Activated T-helper 1 cell treated with anti-CD3 and anti-CD28 coated beads, Interleukin-12 subunit alpha, Interleukin-12 subunit beta, Interleukin-2, Interleukin-4 antibody, amounts not matched to agents 30 ng/mL and 10 ng/mL and 1 ng/mL, durations not matched to agents 14 hours and 24 hours and 36 hours (primary cell): ENCODE measurements at regions not wholly inside any gene's neighbourhood (a gene's known extent, or its start where the extent isn't known, plus 50 kb on each side); places are given as distances from the start of the nearest gene placed in this dataset.
"Not testable (repeated sequence)": the region's sequence is repeated elsewhere in the genome, so short reads cannot be mapped to it uniquely, and the experiment has no call there.

Experiments used
- DNase-seq: peaks from one replicate; pipeline ENCODE4 v3.0.0; 2021; ENCODE audit warnings: low spot score
- H3K27ac Mint-ChIP-seq: one replicate; pipeline ENCODE4 v1.8.0; 2021; ENCODE audit warnings: mild to moderate bottlenecking, mixed read lengths
- H3K27me3 Mint-ChIP-seq: one replicate; pipeline ENCODE4 v1.8.0; 2022; ENCODE audit warnings: mild to moderate bottlenecking, moderate library complexity, mixed read lengths; ENCODE audit not compliant: insufficient read depth
- H3K36me3 Mint-ChIP-seq: one replicate; pipeline ENCODE4 v1.8.0; 2021; ENCODE audit warnings: low read depth, mixed read lengths
- H3K4me1 Mint-ChIP-seq: one replicate; pipeline ENCODE4 v1.8.0; 2021; ENCODE audit warnings: low read depth, mixed read lengths
- H3K4me3 Mint-ChIP-seq: one replicate; pipeline ENCODE4 v1.8.0; 2021; ENCODE audit warnings: mild to moderate bottlenecking, moderate library complexity, mixed read lengths
- H3K9me3 Mint-ChIP-seq: one replicate; pipeline ENCODE4 v1.8.0; 2021; ENCODE audit warnings: mixed read lengths
- intact Hi-C: fragments of 100-400 bp; cut with micrococcal nuclease; formaldehyde crosslinking; loops from one replicate; pipeline ENCODE4 v1.15.1; 2024

- H3K9me3 Mint-ChIP-seq: peaks cover 42% of the 10 kb centered on the region
- intact Hi-C loops: no loop called here
- H3K27ac Mint-ChIP-seq: no peak overlapping the region
Observed at GRCh38 chr17:22272363-22273146, 580.2 kb downstream of the KCNJ18 start.

DNA sequence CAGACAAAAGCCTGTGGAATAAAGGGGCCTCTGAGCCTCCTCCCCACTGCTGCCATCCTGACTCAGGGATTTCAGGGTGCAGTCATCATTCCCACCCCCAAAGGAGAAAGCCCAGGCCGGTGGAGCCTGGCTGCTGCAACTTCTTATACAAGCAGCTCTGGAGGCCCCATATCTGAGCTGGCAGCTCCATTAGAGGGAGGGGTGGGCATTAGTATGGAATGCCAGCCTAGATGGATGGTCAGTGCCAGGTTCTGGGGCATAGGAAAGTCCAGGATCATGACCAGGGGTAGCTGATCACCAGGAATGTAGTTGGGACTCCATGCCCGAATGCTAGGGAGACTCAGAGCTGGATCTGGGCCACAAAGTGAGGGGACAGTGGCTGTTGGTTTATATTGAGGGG, 581.0 kb downstream of the KCNJ18 start:
- H3K27me3 Mint-ChIP-seq: peaks cover 2% of the 10 kb centered on the region
- peaks cover 42% of the 10 kb centered on the region for H3K9me3 Mint-ChIP-seq
- no peaks in the 10 kb centered on the region for H3K36me3 Mint-ChIP-seq
- H3K27ac Mint-ChIP-seq: no peak overlapping the region
- no peak for DNase-seq
- H3K4me1 Mint-ChIP-seq: no peaks in the 10 kb centered on the region
- no peak overlapping the region for H3K4me3 Mint-ChIP-seq
- intact Hi-C loops: no loop called here

More at GRCh38 chr17:22272363-22273146, 580.2 kb downstream of the KCNJ18 start:
- Mint-ChIP-seq H3K4me3 (no peak overlapping the region), H3K4me1 (no peaks in the 10 kb centered on the region), H3K27me3 (peaks cover 2% of the 10 kb centered on the region), H3K36me3 (no peaks in the 10 kb centered on the region)
- no peak for DNase-seq

- intact Hi-C loops: no loop called here
Observed at GRCh38 chr17:22277595-22277994, 585.3 kb downstream of the KCNJ18 start.

GRCh38 chr17:22278302-22279275, 586.3 kb downstream of the KCNJ18 start:
- no peak overlapping the region for H3K4me3 Mint-ChIP-seq
- H3K27me3 Mint-ChIP-seq: no peaks in the 10 kb centered on the region
- DNase-seq: no peak
- H3K27ac Mint-ChIP-seq: no peak overlapping the region
- no peaks in the 10 kb centered on the region for H3K36me3 Mint-ChIP-seq
- no peaks in the 10 kb centered on the region for H3K4me1 Mint-ChIP-seq
- H3K9me3 Mint-ChIP-seq: peaks cover 38% of the 10 kb centered on the region
- intact Hi-C loops: no loop called here

More at GRCh38 chr17:22277595-22277994, 585.3 kb downstream of the KCNJ18 start:
- H3K4me3 Mint-ChIP-seq: no peak overlapping the region
- no peak for DNase-seq
- no peaks in the 10 kb centered on the region for H3K36me3 Mint-ChIP-seq
- no peaks in the 10 kb centered on the region for H3K27me3 Mint-ChIP-seq
- no peak overlapping the region for H3K27ac Mint-ChIP-seq
- peaks cover 29% of the 10 kb centered on the region for H3K9me3 Mint-ChIP-seq
- no peaks in the 10 kb centered on the region for H3K4me1 Mint-ChIP-seq

- Mint-ChIP-seq H3K4me3 (no peak overlapping the region), H3K4me1 (no peaks in the 10 kb centered on the region), H3K9me3 (peaks cover 13% of the 10 kb centered on the region), H3K36me3 (no peaks in the 10 kb centered on the region), H3K27me3 (no peaks in the 10 kb centered on the region), H3K27ac (no peak overlapping the region)
- intact Hi-C loops: no loop called here
- DNase-seq: no peak
Observed at GRCh38 chr17:22286337-22287041, 594.2 kb downstream of the KCNJ18 start.

DNA sequence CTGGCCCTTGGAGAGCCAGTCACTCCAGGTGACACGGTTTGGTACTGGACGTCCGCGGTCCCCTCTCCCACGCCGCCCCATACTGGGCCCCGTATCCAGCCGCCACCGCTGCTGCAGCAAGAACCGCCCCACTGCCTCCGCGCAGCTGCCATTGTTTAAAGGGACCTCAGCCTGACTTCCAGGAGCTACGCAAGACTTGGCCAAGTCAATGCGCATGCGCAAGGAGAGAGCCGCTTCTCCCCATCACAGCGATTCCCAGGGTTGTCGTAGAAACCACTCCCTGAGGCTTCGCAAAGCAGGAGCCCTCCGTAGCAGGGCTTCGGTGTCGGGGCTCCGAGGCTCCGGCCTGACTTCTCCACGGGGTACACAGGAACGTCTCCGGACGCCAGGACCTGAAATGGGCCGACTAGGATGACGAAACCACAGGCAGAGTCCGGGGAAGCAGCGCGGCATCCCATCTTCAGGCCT, 606.2 kb downstream of the KCNJ18 start:
- H3K4me3 Mint-ChIP-seq, H3K27ac Mint-ChIP-seq, H3K36me3 Mint-ChIP-seq, H3K27me3 Mint-ChIP-seq, H3K4me1 Mint-ChIP-seq, intact Hi-C loops, DNase-seq: not testable (repeated sequence)
- peaks cover 34% of the 10 kb centered on the region for H3K9me3 Mint-ChIP-seq

- DNase-seq: no peak
- Mint-ChIP-seq H3K4me3 (no peak overlapping the region), H3K9me3 (peaks cover 42% of the 10 kb centered on the region), H3K27me3 (no peaks in the 10 kb centered on the region), H3K4me1 (no peaks in the 10 kb centered on the region), H3K27ac (no peak overlapping the region), H3K36me3 (peaks cover 3% of the 10 kb centered on the region)
- intact Hi-C loops: no loop called here
Observed at GRCh38 chr17:22300177-22300576, 607.9 kb downstream of the KCNJ18 start.

DNA sequence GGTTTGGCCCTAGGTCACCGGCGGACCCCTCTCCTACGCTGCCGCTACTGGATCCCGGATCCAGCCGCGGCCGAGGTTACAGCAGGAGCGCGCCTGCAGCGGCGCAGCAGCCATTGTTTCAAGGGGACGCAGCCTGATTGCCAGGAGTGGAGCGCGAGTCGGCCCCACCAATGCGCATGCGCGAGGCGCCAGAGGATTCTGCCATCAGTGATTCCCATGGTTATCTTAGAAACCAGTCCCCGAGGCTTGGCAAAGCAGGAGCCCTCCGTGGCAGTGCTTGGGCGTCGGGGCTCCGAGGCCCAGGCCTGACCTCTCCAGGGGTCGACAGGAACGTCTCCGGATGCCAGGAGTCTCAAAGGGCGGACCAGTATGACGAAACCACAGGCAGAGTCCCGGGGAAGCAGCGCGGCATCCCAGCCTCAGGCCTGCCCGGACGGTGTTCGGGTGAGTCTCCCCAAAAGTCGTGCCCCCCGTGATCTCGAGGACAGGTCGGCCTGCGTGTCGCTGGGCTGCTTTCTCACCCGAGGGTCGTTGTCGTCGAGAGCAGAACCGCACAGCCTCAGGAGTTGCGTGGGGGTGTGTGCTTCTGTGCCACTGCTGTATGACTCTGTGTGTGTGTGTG, 608.5 kb downstream of the KCNJ18 start:
- H3K4me3 Mint-ChIP-seq: no peak overlapping the region
- no peak overlapping the region for H3K27ac Mint-ChIP-seq
- no peaks in the 10 kb centered on the region for H3K27me3 Mint-ChIP-seq
- intact Hi-C loops: no loop called here
- no peaks in the 10 kb centered on the region for H3K4me1 Mint-ChIP-seq
- H3K36me3 Mint-ChIP-seq: peaks cover 3% of the 10 kb centered on the region
- peaks cover 47% of the 10 kb centered on the region for H3K9me3 Mint-ChIP-seq
- no peak for DNase-seq

GRCh38 chr17:22301353-22301745, 609.0 kb downstream of the KCNJ18 start:
- Mint-ChIP-seq H3K9me3 (peaks cover 45% of the 10 kb centered on the region), H3K36me3 (peaks cover 3% of the 10 kb centered on the region), H3K4me1 (no peaks in the 10 kb centered on the region), H3K27me3 (no peaks in the 10 kb centered on the region), H3K27ac (no peak overlapping the region), H3K4me3 (no peak overlapping the region)
- intact Hi-C loops: no loop called here
- no peak for DNase-seq

DNA sequence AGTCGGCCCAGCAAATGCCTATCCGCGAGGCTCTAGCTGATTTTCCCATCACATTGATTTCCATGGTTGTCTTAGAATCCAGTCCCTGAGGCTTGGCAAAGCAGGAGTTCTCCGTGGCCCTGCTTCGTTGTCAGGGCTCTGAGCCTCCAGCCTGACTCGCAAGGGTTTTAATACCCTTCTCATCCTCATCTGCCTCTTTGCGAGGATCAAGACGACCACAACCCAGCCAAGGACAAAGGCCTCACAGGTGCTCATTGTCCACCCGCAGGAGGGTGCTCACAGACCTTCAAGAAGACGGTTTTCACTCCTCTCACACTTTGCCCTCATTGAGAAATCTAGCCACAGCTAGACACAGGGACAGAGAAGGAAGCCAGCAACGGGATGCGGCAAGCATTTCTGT, 610.8 kb downstream of the KCNJ18 start:
- intact Hi-C loops: no loop called here
- no peak overlapping the region for H3K27ac Mint-ChIP-seq
- H3K27me3 Mint-ChIP-seq: no peaks in the 10 kb centered on the region
- H3K9me3 Mint-ChIP-seq: peaks cover 55% of the 10 kb centered on the region
- no peaks in the 10 kb centered on the region for H3K4me1 Mint-ChIP-seq
- peaks cover 3% of the 10 kb centered on the region for H3K36me3 Mint-ChIP-seq
- DNase-seq: no peak
- no peak overlapping the region for H3K4me3 Mint-ChIP-seq

DNA sequence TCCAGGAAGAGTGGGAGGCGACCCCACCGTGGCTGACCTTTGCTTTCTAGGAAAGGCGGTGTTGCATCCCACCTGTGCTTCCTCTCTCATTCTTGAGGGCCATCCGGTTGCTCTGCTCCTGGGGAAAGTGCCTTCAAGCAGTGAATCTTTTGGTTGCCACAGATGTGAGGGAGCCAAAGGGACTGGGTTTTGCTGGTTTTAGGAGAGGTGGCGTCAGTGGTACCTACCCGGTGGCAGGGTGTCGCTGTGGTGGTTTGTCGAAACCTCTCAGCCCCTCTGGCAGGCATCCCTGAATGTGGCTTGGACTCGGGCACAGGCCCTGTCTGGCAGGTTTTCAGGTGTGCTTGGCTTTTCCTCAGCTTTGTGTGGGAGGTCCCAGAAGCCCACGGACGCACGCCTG, 611.5 kb downstream of the KCNJ18 start:
- H3K27ac Mint-ChIP-seq: no peak overlapping the region
- peaks cover 57% of the 10 kb centered on the region for H3K9me3 Mint-ChIP-seq
- H3K4me3 Mint-ChIP-seq: no peak overlapping the region
- DNase-seq: no peak
- intact Hi-C loops: no loop called here
- no peaks in the 10 kb centered on the region for H3K27me3 Mint-ChIP-seq
- H3K36me3 Mint-ChIP-seq: peaks cover 3% of the 10 kb centered on the region
- H3K4me1 Mint-ChIP-seq: no peaks in the 10 kb centered on the region

GRCh38 chr17:22304667-22305303, 612.5 kb downstream of the KCNJ18 start:
- H3K4me1 Mint-ChIP-seq: no peaks in the 10 kb centered on the region
- H3K9me3 Mint-ChIP-seq: peaks cover 51% of the 10 kb centered on the region
- no peak overlapping the region for H3K4me3 Mint-ChIP-seq
- no peaks in the 10 kb centered on the region for H3K27me3 Mint-ChIP-seq
- peaks cover 1% of the 10 kb centered on the region for H3K36me3 Mint-ChIP-seq
- H3K27ac Mint-ChIP-seq: no peak overlapping the region
- DNase-seq: no peak
- intact Hi-C loops: no loop called here
